ENCODE measurements at regions not wholly inside any gene's neighbourhood (a gene's known extent, or its start where the extent isn't known, plus 50 kb on each side); places are given as distances from the start of the nearest gene placed in this dataset.

DNA sequence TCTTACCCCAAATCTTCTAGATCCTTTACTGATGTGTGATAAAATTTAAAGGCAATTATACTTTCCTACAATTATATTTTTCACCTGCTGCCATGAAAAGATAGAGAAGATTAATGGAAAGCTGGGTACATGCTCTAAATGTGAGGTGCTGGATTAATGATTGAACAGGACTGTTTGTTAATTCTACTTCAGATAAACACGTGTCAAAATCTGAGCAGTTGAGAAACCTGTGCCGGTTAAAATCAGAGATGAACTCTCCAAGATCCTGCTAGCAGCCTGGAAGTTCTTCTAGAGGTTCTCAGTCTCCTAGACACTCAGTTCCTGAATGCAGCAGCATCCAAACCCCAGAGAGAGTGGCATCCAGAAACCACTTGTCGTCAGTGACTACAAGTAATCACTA, 69.2 kb downstream of the INHBA start:
- no peak for DNase-seq

DNA sequence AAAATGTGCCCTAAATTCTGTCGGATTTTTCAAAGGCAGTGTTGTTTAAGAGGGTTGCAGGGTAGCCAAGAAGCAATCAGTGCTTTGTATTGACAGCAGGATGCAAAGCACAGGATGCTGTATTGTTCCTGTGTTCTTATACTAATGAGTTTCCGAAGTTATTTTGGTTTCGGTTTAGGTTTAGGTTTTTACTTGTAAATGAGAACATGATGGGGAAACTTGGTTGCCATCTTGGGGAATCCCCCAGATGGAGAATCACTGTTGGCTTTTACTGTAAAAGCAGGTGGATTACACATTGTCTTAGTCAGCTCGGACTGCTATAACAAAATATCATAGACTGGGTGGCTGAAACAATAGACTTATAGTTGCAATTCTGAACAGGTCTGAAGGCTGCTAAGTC, 72.1 kb downstream of the INHBA start:
- DNase-seq: no peak

DNA sequence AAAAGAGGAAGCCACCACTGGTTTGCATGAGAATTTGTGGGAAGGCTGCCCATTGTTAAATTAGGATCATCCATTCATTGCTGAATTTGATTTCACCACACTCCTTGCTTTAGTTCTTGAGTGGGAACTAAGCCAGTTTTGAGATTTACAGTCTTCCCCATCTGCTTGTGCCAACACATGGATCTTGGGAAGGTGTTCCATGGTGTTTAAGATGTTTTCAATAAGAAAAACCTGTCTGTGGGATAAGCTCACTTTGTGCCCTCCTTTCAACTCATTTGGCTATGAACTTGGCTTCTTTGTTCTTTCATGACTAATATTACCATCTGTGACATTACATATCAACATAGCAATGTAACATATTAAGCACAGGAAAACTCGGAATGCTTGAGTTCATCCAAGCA, 73.2 kb downstream of the INHBA start:
- DNase-seq: no peak

DNA sequence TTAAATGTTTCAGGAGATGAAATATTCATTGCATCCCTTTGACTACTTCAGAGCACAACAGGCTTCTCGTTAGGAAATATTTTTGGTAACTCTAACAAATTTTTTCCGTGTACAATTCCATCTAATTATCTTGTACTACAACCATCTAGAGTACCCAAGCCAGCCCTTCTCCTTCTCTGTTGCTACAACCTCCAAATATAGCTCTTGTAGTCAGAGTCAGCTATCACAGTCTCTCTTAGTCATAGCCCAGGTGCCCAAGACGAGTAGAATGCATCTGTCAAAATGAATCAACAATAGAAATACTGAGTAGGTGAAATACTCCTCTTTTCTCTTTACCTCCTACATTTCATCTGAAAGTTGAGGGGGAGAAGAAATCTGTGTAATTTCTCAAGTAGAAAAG, 74.0 kb downstream of the INHBA start:
- DNase-seq: no peak

DNA sequence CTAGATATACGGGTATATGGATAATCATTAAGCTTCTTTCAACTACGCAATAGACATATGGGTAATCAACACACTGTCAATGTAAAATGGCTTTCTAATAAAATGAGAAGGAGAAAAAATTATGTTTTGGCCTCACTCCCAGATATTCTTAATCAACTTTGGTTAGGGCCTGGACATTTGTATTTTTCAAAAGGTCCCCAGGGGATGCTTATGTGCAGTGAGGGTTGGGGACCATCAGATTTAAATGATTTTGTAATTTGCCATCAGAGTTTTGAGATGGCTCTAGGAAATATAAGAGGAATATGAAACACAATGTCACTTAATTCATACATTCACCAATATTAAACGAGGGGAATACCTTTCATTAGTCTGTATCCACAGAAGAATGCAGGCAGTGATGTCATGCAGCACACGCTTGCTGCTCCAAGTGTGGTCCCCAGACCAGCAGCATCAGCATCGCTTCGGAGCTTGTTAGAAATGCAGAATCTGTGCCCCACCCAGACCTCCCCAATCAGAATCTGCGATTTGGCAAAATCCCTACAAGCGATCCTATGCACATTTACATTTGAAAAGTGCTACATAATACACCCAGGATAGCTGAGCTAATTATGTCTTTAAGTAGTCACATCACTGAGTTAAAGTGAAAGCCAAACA, 75.1 kb downstream of the INHBA start:
- no peak for DNase-seq

DNA sequence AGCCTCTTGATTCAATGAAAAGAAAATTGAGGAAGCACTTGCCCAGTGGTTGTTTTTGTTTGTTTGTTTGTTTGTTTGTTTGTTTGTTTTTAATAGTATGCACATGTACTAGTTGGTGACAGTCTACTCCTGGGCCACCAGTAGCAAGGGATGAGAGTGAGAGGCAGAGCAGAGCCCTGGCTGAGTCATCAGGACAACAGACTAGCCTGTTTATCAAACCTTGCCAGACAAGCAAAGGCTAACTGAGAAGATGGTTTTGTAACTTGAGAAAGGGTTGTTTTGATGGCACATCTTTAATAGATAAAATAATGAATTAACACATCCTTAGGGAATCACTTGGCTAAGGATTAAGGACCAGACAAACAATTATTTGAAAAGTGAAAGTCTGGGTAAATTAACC, 78.1 kb downstream of the INHBA start:
- no peak for DNase-seq

DNA sequence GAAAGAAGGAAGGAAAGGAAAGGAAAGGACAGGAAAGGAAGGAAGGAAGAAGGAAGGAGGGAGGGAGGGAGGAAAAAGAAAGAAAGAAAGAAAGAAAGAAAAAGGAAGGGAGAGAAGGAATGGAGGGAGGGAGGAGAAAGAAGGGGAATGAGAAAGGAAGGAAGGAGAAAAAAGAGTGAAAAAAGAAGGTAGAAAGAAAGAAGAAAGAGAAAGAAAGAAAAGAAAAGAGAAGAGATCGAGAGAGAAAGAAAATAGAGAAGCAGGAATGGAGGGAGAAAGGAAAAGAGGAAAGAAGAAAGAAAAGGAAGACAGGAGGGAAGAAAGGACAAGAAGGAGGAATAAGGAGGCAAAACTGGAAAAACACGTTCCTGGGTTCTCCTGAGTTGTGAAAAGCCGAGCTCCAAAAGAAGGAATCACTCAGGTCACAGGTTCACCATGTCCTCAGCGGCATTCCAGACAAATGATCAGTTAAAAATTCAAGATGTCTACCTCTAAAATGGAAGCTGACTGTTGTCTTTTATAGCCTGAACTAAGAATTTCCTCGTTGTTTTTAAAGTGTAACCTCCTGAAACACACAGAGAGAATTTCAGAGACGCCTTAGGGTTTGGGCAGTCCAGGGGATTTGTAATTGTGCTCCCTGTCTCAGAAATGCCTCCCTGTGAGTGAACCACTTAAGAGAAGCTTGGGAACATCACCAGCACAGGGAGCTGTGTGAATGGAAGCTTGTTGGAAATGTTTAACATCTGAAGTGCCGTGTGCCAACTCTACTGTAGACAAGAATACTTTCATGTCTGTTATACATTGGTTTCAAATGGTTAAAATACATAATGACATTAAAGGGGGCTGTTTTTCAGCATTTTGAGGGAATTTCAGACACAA, 80.7 kb downstream of the INHBA start:
- DNase-seq: no peak

DNA sequence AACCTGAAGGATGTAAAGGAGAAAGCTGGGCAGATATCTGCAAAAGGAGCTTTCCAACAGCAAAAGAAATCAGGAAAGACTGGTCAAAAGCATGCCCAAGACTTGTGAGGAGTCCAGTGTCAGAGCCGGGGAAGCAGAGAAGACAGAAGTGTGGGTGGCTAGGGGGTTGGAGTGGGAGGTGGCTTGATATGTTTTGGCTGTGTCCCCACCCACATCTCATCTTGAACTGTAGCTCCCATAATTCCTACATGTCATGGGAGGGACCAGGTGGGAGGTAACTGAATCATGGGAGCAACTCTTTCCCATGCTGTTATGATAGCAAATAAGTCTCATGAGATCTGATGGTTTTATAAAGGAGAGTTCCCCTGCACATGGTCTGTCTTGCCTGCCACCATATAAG, 84.9 kb downstream of the INHBA start:
- DNase-seq: no peak

DNA sequence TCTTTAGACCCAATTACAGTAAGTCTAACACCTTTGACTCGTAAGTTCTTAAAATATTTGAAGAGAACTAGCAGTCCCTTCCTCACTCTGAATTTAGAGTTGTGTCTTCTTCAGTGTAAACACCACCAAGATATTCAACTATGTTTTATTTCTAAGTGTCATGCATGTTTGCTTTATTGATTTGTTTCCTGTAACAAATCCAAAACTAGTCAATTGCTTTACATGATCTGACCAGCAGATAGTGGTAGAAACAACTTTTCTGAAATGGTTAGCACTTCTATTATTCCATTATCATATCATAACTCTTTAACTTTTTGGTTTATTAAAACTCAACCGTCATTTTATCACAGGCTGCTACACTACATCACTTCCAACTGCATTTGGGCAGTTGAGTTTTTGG, 90.1 kb downstream of the INHBA start:
- no peak for DNase-seq

DNA sequence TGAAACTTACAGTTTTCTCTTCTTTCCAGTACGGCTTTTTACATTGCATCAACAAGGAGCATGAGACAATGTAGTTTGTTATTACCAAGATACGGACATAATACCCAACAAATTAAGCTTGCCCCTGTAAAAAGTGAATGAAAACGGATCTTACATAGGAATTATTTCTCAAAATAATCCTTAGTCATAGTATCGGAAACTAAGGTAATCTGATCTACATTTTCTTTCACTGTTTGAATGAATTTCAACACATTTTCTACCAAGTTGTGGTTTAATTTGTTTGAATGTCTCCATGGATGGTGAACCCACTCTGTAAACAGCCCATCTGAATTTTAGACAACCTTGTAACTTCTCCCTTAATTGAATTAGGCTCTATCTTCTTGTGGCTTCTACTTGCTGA, 90.5 kb downstream of the INHBA start:
- DNase-seq: no peak

DNA sequence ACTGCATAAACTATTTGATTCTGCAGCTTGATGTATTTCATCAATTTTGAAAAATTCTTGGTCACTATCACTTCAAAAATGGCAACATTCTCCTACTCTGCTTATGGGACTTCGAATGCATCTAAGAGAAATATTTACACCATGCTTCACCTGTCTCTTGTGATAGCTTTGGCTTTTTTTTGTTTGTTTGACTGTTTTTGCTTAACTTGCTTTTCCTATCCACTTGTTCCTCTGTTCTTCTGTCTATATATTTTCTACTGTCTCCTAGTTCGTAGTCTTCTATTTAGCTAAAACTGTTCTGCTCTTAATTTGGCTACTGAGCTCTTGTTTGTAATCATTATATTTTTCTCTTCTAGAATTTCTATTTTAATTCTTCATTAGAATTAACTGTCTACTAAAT, 94.4 kb downstream of the INHBA start:
- DNase-seq: no peak

DNA sequence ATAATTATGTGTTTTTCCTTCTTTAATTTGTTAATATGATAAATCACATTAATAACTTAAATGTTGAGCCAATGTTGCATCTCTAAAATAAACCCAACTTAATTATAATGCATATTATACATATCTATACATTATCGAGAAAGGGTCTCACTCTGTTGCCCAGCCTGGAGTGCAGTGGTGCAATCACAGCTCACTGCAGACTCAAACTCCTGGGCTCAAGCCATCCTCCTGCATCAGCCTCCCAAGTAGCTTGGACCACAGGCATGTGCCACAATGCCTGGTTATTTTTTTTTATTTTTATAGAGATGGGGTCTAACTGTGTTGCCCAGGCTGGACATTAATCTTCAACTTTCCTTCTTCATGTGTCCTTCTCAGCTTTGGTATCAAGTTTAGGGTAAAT, 98.9 kb downstream of the INHBA start:
- no peak for DNase-seq

DNA sequence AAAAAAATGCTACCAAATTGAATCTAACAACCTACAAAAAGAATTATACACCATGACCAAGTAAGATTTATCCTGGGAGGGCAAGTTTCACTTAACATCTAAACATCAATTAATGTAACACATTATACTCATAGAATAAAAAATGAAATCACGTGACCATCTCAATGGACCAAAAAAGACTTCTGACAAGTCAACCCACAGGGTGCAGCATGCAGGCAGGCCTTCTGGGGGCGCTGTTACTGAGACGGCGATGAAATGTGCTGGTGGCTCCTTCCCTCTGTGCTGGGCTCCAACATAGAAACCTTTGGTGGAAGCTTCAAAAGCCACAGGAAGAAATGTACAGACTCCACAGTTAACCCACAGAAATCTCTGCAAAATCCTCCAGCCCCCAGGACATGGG, 103.1 kb downstream of the INHBA start:
- no peak for DNase-seq

DNA sequence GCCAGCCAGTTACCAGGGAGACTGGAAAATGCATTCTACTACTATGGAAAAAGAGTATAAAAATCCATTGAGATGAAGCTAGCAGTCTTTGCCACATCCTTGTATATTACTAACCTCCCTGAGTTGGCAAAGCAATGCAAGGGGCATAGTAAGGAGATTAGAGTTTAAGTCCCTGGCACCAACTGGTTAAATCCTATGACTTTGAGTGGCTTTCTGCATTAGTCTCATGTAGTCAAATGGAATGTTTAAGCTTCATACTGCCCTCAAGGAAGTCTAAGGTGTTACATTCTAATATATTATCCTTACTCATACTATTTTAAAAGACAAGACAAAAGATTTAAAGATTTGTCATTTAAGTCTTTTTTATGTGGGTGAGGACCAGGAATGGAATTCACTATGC, 110.1 kb downstream of the INHBA start:
- DNase-seq: no peak

DNA sequence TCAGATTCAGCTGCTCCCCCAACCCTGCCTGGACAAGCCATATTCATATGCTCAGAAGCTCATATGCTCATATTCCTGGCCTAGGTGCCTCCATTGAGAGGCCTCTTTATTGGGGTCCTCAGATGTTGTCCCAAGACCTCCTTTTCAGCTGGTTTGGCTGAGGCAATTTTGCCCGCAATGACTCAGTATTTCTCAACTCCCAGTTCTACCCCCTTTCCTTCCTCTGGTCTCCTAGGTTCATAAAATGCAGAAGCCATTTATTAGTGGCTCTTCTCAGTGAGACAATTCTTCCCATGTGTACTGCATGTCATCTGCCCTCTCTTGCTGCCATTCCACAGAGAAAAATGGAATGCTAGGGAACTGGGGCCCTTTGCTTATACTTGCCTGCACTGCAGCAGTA, 110.7 kb downstream of the INHBA start:
- DNase-seq: no peak

DNA sequence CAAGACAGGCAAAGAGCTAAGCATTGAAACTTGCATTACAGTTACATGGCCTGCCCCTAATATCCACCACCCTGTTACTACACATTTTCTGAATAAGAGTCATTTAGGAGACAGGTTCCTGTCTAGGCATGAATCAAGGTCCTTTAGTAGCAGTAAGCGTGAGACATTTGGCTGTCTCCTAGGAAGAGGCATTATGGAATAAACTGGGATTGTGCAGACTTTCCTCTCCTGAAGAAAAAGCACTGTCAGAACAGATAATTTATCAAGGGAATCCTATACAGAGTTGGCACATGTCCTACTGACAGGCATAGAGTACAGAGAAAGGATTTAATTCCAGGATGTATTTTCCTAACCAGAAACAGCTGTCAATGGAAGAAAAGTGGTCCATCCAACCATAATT, 111.9 kb downstream of the INHBA start:
- no peak for DNase-seq

DNA sequence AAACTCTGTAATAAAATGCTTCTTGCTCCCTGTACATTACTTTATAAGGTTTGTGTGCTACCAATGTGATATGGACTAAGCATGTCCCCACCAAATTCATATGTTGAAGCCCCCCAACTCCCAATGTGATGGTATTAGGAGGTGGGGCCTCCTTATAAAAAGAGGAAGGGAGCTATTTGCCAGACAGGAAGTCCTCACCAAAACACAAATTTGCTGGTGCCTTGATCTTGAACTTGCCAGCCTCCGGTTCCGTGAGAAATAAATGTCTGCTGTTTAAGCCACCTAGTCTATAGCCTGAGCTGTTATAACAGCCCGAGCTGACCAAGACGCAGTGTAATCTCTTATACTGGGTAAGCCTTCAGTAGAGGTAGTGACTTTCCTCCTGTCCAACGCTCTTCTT, 114.5 kb downstream of the INHBA start:
- DNase-seq: no peak

DNA sequence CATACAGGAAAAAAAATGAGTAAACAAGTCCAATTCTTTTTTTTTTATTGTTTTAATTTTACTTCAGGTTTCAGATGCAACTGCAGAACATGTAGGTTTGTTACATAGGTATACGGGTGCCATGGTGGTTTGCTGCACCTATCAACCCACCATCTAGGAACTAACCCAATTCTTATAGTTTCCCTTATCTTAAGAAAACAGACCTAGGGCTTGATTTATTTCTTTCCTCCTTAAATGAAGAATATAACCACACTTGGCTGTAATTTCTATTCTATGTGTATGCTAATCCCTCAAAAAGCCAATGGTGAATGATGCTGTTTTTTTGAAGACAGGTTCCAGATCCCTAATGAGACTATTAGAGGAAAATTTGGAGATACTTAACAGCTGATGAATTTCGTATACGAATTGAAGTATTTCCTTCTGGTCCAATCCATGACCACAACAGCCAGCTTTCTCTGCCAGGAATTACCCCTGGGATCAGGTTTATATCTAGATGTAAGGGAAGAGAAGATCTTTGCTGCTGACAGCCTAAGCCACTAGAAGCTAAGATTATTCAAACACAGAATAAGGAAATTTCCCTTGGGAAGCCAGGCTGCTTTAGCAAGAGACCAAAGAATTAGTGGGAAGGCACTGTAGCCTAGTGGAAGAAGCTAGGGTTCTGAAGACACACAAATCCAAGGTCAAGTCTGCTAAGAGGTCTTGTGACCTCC, 115.8 kb downstream of the INHBA start:
- no peak for DNase-seq

DNA sequence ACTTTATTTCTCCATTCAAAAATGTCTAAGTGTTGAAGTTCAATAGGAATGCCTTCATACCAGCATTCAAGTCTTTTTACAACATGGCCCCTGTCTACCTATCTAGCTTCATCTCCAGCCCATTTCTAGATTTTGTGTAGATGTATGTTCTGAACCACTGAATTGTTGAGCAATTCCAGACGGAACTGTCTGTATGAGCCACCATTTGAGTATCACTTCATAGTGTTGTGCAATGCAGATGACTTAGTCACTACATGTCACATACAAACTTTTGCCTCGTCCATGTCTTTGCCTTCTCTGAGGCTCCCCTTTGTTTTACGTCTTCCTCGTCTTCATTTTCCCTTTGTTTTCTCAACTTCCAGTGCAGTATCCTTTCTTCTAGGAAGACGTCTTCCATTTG, 118.1 kb downstream of the INHBA start:
- DNase-seq: no peak

DNA sequence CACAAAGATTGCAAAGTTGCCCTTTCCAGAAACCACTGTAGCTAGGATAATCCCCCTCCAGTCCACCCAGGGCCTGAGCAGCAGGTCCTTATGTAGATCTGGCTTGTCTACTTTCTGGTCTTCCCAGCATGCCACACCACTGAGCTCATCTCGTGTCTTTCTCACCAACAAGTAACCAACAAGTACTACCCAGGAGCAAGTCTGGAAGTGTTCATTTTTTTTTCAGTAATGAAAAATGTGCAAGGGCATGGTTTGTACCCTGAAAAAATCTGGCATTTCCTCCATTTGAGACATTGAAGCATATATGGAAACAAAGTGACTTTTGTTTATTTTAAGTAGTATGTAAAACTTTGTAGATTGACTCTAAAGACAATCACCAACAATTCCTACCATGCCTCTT, 120.8 kb downstream of the INHBA start:
- no peak for DNase-seq

DNA sequence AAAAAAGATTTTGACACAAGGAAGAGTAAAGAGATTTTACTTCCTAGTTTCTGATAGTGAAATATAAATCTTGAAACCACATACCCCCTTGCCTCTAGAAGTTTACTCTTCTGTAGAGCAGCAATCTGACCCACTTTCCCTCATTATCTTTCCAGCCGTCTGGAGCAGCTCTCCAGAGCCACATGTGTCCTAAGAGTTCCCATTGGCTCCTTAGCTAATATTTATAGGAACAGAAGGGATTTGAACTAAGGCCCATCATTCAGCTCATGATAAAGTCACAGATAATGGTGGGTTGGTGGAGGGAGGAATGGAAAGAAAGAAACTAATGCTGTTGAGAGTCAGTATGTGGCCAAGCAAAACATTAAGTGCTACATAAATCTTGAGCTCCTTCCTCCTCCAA, 121.8 kb downstream of the INHBA start:
- DNase-seq: no peak

DNA sequence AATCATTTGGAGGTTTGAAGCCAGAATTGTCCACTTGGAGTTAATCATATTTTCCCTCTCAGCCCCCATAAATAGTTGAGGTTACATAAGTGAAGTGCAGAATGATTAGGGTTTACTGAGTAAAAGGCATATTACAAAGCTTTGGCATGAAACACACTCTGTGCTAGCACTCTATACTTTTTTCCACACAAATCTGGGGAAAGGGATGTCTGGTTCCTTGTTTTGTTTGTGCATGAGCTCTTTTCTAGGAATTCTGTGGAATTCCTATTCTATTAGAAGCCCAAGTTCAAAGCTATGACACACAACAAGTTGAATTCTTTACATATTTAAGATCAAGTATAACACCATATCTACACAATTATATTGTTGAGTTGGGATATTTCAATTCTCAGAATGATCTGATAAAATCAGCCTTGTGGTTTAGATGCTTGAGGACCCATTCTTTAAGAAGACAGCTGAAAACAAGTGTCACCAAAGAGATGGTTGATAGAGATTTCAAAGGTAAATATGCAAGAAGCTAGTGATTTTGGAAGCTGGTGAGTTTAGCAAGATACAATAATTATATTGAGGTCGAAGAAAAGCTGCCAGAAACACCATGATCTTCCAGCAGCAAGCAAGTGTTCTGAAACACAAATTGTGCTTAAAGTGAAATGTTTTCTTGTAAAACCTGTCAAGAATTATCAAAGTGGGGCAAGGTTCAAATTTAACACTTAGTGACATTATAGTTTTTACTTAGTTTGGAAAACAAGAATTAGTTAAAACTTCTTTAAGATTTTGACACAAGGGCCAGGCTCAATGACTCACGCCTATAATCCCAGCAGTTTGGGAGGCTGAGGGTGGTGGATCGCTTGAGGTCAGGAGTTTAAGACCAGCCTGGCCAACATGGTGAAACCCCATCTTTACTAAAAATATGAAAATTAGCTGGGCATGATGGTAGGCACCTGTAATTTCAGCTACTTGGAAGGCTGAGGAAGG, 122.6 kb downstream of the INHBA start:
- DNase-seq: no peak

DNA sequence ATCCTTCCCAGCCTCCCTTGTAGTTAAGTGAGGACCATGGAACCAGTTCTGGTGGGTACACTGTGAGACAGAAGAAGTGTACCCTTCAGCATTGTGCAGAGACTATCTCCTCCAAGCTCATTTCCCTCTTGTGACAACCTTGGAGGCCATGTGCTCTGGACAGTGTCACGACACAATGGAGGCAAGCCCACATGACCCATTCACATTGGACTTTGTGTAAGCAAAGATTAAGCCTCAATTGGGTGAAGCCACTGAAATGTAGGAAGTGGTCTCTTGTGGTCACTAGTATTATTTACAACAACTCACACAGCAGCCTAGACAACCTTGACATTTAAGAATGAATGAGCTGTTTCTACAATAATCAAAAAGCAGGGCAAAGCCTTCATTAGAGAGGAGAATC, 124.2 kb downstream of the INHBA start:
- DNase-seq: no peak

Measured in NCI-H1694 treated with DMSO at 0.1 percent for 48 hours (cell line).